Spleen (tissue), 7 donors: ENCODE measurements at regions not wholly inside any gene's neighbourhood (a gene's known extent, or its start where the extent isn't known, plus 50 kb on each side); places are given as distances from the start of the nearest gene placed in this dataset.

Experiments used
- CTCF ChIP-seq, 11 experiments: fragments of 200-600 bp in 7 of 11; fragments of 450-650 bp in 4 of 11; sonication (generic) in 4 of 11; IDR thresholded peaks in 8 of 11; conservative IDR thresholded peaks in 3 of 11; 1 replicate in 7 of 11; 2 replicates in 4 of 11; pipeline versions ENCODE4 v1.4.0 to v1.8.0; 2016 to 2021; ENCODE audit warnings: antibody characterized with exemption in 11 of 11, inconsistent platforms in 4 of 11, mild to moderate bottlenecking in 1 of 11
- POLR2A ChIP-seq, 3 donors: fragments of 450-650 bp; IDR thresholded peaks; one replicate each; pipeline ENCODE4 v1.5.1; 2017; ENCODE audit warnings: antibody characterized with exemption in 3 of 3, mild to moderate bottlenecking in 1 of 3
- POLR2AphosphoS5 ChIP-seq, 3 donors: sonication (generic); formaldehyde crosslinking; IDR thresholded peaks; one replicate each; pipeline ENCODE4 v1.5.1; 2017; ENCODE audit warnings: antibody characterized with exemption in 3 of 3
- donor health status: DM: no; HTN: no; CAD: no; lungs with moderate emphysema.
- donor health status: DM: no; HTN: no; CAD: no.
- donor health status: DM: no; HTN: no; CAD: no.

- TF ChIP-seq CTCF (IDR thresholded peaks at IDR 0.05 in 8 of 11, conservative IDR thresholded peaks at IDR 0.05 in 3 of 11) (no peak), POLR2A (IDR thresholded peaks at IDR 0.05) (no peak), POLR2AphosphoS5 (IDR thresholded peaks at IDR 0.05) (no peak)
Measured at GRCh38 chr10:22766693-22767092, 52.3 kb upstream of the PIP4K2A start.
